Prostate gland (tissue), 2 donors: ENCODE measurements at regions not wholly inside any gene's neighbourhood (a gene's known extent, or its start where the extent isn't known, plus 50 kb on each side); places are given as distances from the start of the nearest gene placed in this dataset.

Source experiments
- POLR2A ChIP-seq: fragments of 450-650 bp; IDR thresholded peaks from one replicate; pipeline ENCODE4 v1.6.1; 2016; ENCODE audit warnings: antibody characterized with exemption, mild to moderate bottlenecking
- TF ChIP-seq, protein P1 (sequence below), 4 experiments: fragments of 200-600 bp in 2 of 4; fragments of 450-650 bp in 2 of 4; sonication (generic) in 2 of 4; IDR thresholded peaks; 1 replicate in 3 of 4; 2 replicates in 1 of 4; pipeline ENCODE4 v1.5.1; 2016 to 2019; ENCODE audit warnings: antibody characterized with exemption in 4 of 4, mild to moderate bottlenecking in 2 of 4, moderate library complexity in 2 of 4

DNA sequence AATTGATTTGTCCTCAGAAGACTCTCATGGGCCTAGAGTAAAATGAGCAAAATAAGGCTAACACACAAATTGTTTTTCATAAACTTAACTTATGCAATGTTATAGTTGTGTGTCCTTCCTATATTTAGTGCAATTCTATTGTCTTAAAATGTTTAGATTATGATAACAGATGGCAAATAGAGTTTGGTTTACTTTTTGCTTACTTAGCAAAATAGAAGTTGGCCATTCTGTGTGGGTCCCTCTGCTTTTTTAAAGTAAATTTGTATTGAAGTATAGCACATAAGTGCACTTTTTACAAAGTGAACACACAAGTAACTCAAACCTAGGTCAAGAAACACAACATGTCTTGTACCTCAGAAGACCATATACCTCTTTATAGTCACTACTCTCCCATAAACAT is 150.6 kb upstream of the RARB start:
- TF ChIP-seq POLR2A = no peak
- TF ChIP-seq, protein P1, sequence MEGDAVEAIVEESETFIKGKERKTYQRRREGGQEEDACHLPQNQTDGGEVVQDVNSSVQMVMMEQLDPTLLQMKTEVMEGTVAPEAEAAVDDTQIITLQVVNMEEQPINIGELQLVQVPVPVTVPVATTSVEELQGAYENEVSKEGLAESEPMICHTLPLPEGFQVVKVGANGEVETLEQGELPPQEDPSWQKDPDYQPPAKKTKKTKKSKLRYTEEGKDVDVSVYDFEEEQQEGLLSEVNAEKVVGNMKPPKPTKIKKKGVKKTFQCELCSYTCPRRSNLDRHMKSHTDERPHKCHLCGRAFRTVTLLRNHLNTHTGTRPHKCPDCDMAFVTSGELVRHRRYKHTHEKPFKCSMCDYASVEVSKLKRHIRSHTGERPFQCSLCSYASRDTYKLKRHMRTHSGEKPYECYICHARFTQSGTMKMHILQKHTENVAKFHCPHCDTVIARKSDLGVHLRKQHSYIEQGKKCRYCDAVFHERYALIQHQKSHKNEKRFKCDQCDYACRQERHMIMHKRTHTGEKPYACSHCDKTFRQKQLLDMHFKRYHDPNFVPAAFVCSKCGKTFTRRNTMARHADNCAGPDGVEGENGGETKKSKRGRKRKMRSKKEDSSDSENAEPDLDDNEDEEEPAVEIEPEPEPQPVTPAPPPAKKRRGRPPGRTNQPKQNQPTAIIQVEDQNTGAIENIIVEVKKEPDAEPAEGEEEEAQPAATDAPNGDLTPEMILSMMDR (IDR thresholded peaks at IDR 0.05) = no peak
